Activated T-cell treated with anti-CD3 and anti-CD28 coated beads, Interleukin-2, amount 50 U/mL, for 1 hour (primary cell): ENCODE measurements at regions not wholly inside any gene's neighbourhood (a gene's known extent, or its start where the extent isn't known, plus 50 kb on each side); places are given as distances from the start of the nearest gene placed in this dataset.
"Not testable (repeated sequence)": the region's sequence is repeated elsewhere in the genome, so short reads cannot be mapped to it uniquely, and the experiment has no call there.

Experiments
- DNase-seq: peaks from one replicate; pipeline ENCODE4 v3.0.0-alpha.2; 2020

DNA sequence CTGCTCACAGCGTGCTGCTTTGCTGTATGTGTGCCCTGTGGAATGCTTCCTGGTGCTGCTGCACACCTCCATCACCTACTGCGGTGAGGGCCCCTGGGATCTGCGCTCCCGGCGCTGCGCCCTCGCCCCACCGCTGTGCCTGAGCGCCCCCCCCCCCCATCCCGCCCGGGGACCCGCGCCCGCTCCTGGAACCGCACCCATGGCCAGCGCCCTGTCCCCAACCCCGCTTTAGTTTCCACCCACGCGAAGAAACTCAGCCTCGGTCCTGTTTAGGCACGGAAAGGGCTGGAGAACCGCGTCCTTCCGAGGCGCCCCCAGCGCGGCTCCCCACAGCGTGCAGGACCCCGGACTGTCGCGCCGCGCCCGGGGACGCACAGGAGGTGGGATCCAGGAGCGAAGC, 265.5 kb downstream of the POTEB3 start:
- not testable (repeated sequence) for DNase-seq

DNA sequence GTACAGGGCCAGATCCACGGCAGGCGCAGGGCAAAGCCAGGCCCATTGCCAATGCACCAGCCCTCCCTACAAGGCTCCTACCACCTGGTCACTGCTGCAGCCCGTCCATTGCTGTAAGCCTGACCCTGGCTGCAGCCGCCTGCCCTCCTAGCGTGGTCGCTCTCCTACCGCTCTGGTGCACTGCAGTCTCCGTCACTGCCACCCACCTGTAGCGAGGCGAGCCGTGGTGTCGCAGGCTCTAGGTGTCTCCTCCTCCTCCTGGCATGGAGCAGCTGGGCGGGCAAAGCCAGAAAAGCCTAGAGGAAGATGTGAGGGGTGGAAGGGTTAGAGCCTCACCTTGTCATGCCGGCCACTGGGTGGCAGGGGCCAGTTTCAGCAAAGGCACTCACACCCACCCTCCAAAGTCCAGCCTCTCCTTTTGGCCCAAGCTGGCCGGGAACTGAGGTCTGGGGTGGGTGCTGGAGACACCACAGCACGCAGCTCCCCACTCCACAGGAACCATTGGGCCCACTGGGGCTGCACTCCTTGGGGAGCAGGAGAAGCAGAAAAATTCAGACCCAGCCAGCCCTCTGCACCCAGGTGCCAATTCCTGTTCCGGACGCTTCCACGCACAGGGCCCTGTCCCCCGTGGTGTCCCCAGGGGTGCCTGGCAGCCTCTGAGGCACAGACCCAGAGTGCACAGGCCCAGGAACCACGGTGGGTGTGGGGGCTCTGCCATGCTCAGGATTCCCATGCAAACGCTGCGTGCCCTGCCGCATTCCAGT, 285.3 kb upstream of the POTEB2 start:
- not testable (repeated sequence) for DNase-seq

DNA sequence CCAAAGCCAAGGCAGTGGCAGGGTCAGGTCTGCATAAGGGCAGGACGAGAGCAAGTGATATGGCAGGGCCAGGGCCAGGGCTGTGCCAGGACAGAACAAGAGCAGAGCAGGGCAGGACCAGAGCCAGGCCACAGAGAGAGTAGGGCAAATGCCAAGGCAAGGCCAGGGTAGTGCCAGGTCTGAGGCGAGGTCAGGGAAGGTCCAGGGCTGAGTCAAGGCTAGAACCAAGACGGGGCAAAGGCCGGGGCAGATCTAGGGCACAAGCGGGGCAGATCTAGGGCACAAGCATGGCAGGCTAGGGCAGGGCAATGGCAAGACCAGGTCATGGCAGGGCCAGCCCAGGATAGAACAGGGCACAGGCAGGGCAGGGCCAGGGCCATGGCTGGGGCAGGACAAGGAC, 282.0 kb upstream of the POTEB2 start:
- DNase-seq, result not testable (repeated sequence)

DNA sequence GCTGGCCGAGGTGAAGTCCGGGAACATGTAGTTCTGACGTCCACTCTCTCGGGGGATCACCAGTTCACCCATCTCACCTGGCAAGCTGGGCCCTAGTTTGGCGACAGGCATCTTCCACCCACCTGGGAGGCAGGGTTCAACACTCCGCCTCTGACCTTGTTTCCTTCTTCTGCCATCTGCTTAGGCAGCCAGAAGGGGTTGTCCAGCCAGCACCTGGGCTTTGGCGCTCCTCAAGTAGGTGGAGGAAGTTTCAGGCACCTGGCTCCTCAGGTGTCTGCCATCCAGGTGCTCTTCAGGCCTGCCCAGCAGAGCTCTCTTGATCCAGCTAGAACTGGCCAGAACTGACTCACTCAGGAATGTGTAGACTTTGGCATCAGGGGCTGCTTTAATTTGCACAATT, 267.8 kb upstream of the POTEB2 start:
- DNase-seq, result not testable (repeated sequence)

DNA sequence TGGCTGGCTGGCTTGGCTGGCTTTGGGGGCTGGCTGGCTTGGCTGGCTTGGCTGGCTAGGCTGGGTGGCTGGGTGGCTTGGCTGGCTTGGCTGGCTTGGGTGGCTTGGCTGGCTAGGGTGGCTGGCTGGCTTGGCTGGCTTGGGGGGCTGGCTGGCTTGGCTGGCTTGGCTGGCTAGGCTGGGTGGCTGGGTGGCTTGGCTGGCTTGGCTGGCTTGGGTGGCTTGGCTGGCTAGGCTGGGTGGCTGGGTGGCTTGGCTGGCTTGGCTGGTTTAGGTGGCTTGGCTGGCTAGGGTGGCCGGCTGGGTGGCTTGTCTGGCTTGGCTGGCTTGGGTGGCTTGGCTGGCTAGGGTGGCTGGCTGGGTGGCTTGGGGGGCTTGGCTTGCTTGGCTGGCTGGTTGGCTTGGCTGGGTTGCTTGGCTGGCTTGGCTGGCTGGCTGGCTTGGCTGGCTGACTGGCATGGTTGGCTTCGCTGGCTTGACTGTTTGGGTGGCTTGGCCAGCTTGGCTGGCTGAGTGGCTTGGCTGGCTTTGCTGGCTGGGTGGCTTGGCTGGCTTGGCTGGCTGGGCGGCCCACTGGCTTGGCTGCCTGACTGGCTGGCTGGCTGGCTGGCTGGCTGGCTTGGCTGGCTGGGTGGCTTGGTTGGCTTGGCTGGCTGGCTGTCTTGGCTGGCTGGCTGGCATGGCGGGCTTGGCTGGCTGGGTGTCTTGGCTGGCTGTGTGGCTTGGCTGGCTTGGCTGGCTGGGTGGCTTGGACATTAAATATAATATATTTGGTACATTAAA, 246.3 kb upstream of the POTEB2 start:
- not testable (repeated sequence) for DNase-seq

DNA sequence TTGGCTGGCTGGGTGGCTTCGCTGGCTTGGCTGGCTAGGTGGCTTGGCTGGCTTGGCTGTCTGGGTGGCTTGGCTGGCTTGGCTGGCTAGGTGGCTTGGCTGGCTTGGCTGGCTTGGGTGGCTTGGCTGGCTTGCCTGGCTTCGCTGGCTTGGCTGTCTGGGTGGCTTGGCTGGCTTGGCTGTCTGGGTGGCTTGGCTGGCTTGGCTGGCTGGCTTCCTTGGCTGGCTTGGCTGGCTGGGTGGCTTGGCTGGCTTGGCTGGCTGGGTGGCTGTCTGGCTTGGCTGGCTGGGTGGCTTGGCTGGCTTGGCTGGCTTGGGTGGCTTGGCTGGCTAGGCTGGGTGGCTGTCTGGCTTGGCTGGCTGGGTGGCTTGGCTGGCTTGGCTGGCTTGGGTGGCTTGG, 245.7 kb upstream of the POTEB2 start:
- DNase-seq, result peak; percentile 29

DNA sequence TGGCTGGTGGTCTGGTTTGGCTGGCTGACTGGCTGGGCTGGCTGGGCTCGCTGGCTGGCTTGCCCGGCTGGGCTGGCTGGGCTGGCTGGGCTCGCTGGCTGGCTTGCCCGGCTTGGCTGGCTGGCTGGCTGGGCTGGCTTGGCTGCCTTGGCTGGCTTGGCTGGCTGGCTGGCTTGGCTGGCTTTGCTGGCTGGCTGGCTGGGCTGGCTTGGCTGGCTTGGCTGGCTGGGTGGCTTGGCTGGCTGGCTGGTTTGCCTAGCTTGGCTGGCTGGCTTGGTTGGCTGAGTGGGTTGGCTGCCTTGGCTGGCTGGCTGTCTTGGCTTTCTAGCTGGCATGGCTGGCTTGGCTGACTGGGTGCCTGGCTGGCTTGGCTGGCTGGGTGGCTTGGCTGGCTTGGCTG, 245.1 kb upstream of the POTEB2 start:
- DNase-seq, result peak; percentile 19

DNA sequence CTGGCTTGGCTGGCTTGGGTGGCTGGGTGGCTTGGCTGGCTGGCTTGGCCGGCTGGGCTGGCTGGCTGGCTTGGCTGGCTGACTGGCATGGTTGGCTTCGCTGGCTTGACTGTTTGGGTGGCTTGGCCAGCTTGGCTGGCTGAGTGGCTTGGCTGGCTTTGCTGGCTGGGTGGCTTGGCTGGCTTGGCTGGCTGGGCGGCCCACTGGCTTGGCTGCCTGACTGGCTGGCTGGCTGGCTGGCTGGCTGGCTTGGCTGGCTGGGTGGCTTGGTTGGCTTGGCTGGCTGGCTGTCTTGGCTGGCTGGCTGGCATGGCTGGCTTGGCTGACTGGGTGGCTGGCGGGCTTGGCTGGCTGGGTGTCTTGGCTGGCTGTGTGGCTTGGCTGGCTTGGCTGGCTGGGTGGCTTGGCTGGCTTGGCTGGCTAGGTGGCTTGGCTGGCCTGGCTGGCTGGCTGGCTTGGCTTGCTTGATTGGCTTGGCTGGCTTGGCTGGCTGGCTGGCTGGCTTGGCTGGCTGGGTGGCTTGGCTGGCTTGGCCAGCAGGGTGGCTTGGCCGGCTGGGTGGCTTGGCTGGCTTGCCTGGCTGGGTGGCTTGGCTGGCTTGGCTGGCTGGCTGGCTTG, 244.2 kb upstream of the POTEB2 start:
- peak; percentile 40 for DNase-seq

DNA sequence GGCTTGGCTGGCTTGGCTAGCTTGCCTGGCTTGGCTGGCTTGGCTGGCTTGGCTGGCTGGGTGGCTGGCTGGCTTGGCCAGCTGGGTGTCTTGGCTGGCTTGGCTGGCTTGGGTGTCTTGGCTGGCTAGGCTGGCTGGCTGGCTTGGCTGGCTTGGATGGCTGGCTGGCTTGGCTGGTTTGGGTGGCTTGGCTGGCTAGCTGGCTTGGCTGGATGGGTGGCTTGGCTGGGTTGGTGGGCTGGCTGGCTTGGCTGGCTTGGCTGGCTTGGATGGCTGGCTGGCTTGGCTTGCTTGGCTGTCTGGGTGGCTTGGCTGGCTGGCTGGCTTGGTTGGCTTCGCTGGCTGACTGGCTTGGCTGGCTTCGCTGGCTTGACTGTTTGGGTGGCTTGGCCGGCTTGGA, 242.3 kb upstream of the POTEB2 start:
- DNase-seq, result not testable (repeated sequence)

DNA sequence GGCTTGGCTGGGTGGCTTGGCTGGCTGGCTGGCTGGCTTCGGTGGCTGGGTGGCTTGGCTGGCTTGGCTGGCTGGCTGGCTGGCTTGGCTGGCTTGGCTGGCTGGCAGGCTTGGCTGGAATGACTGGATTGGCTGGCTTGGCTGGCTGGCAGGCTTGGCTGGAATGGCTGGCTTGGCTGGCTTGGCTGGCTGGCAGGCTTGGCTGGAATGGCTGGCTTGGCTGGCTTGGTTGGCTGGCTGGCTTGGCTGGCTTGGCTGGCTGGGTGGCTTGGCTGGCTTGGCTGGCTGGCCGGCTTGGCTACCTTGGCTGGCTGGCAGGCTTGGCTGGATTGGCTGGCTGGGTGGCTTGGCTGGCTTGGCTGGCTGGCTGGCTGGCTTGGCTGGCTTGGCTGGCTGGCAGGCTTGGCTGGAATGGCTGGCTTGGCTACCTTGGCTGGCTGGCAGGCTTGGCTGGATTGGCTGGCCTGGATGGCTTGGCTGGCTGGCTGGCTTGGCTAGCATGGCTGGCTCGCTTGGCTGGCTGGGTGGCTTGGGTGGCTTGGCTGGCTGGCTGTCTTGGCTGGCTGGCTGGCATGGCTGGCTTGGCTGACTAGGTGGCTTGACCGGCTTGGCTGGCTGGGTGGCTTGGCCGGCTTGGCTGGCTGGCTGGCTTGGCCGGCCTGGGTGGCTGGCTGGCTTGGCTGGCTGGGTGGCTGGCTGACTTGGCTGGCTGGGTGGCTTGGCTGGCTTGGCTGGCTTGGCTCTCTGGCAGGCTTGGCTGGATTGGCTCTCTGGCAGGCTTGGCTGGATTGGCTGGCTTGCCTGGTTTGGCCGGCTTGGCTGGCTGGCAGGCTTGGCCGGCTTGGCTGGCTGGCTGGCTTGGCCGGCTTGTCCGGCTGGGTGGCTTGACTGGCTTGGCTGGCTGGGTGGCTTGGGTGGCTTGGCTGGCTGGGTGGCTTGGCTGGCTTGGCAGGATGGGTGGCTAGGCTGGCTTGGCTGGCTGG, 241.6 kb upstream of the POTEB2 start:
- not testable (repeated sequence) for DNase-seq

DNA sequence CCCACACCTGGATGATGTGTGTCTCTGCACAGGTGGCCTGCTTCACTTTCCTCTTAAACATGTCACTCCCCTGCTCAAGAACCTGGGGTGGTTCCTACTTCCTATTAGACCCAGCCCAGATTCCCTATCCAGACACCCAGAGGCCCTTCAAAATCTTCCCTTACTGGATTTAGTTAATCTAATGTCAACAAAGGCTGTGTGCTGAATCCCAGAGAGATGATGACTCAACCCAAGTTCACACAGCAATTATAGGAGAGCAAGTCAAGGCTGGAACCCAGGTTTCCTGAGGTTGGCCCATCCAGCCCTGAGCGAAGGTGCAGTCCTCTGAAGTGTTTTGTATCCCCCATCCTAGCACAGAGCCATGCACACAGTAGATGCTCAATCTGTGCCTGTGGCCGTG, 230.5 kb upstream of the POTEB2 start:
- not testable (repeated sequence) for DNase-seq

DNA sequence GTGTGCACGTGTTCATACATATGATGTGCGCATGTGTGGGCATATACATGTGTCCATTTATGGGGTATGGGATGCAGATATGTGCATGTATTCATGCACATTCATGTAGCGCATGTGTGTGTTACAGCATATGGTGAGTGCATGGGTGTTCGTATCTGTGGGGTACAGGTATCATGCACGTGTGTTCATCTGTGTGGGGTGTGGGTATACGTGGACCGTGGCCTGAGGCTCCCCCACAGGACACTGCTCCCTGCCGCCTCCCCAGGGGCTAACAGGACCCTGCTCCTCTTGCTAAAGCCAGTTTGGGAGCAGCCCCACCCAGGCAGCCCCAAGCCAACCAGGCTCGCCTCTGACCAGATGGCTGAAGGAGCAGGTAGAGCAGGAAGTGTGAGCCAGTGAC, 213.4 kb upstream of the POTEB2 start:
- not testable (repeated sequence) for DNase-seq

DNA sequence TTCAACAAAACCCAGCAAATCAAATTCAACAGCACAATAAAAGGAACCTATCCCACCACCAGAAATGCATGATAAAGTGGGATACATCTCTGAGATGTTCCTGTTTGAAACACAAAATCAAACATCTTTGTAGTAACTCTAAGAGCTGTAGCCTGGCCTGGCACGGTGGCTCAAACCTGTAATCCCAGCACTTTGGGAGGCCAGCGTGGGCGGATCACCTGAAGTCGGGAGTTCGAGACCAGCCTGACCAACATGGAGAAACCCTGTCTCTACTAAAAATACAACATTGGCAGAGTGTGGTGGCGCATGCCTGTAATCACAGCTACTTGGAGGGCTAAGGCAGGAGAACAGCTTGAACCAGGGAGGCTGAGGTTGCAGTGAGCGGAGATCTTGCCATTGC, 202.8 kb upstream of the POTEB2 start:
- DNase-seq, result not testable (repeated sequence)

DNA sequence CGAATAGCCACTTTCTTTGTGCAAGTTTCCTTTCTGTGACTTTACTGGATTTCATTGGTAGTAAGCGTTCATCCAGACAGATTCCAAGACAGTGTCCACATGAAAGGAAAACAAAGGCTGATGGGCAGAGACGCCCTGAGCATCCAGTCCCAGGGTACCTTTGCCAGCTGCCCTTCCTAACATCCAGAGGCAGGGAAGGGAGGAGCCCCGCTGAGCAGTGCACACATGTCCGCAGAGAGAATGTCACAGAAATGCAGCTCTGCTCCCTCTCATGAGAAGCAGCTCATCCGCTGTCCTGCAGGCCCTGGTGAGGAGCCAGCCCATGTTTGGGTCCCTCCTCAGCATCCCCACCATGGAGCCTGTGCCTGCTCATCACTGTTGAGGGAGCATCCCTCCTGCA, 197.4 kb upstream of the POTEB2 start:
- not testable (repeated sequence) for DNase-seq

DNA sequence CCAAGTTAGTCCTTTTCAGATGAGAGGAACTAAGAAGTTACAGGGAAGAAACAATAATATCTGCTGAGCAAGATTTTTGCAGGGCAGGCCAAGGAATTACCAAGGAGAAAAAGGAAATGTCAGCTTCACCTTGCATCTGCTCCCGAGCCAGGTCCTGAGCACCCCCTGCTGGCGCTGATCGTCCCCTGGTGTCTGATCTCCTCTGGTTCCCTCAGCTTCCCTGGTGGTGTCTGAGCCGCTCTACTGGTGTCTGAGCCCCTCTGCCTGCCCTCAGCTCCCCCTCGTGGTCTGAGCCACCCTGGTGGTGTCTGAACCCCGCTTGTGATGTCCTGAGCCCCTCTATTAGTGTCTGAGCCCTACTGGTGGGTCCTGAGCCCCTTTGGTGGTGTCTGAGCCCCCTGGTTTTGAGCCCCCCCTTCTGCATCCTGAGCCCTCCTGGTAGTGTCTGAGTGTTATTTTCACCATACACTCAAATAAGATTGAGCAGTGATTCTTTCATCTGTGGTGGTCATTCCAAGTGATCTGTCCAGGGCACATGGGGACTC, 196.6 kb upstream of the POTEB2 start:
- not testable (repeated sequence) for DNase-seq

DNA sequence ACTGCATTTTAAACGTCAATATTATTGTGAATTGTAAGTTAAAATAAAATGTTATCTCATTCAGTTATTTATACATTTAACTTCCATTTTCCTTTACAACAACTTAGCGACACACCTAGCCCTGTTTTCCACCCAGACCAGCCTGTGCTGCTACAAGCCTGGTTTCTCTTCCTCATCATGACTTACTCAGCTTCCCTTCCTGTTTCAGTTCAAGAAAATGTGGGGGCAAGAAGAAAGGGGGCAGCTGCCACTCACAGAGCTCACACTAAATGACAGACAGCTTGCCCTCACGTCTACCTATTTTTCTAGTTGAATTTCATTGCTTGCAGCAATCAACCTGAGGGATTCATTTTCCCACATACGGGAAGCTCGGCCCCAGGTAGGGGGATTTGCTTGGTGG, 185.8 kb upstream of the POTEB2 start:
- DNase-seq, result not testable (repeated sequence)

DNA sequence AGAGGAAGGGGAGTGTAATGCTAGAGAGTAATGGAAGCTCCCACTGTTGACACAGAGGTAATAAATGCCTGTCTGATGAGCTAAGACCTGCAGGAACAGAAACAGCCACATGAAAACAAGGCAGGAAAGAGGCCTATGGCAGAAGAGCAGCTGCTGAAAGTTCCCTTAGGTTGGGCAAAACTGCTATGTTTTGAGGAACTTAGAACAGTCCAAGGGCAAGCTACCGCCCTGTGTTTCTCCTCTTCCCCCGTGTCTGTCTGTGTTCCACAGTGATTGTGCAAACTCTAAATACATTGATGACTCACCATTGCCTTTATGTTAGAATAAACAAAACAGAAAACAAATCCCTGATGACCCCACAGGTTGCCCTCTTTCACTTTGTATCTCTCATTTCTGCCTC, 165.6 kb upstream of the POTEB2 start:
- DNase-seq, result not testable (repeated sequence)

DNA sequence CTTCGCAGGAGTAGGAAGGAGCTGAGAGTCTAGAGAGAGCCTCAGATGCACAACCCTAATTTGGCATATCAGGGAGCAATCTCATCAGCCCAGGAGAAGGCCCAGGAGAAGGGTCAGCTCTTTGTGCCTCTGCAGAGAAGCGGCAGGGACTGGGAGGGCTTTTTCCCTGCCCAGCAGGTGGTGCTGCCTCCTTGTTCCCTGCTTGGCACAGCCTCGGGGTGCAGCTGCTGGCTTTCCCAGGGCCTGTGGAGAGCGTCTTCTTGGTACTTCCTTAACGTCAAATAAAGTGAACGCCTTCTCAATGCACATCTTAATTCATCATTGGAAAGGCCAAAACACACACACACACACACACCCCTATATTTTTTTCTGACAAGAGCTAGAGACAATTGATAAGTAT, 162.9 kb upstream of the POTEB2 start:
- not testable (repeated sequence) for DNase-seq

DNA sequence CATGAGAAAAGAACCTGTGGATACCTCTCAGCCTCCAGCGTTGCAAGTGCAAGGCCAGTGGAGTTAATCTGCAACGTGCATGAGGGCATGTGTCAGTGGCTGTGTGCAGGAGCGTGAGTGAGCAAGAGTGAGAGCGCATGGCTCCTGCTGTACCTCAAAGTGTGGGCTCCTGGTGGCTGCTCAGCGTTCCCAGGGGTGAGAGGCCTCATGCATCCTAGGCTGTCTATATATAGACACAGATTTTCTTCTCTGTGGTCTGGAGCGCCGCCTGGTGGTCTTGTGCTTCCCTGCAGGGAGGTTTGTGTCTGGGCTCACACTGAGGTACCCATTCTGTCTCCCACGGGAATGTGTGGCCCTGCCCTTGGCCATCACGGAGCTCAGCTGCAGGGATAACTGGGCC, 161.8 kb upstream of the POTEB2 start:
- not testable (repeated sequence) for DNase-seq

DNA sequence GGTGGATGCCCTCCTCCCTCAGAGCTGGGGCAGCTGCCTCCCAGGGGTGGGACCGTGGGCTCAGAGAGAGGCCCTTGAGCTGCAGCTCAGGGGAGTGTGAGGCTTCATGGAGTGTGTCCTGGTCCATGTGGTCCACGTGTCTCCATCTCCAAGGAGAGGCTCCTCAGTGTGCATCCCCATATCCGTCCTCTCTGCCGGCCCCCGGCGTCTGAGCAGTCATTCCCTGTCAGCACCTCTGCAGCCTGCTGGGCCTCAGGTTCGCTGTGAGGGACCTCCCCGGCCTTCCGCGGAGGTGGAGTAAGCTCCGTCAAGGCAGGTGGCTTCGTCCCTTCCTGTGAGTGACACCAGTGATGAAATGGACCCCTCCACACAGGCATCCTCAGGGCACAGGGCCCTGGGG, 160.7 kb upstream of the POTEB2 start:
- not testable (repeated sequence) for DNase-seq

DNA sequence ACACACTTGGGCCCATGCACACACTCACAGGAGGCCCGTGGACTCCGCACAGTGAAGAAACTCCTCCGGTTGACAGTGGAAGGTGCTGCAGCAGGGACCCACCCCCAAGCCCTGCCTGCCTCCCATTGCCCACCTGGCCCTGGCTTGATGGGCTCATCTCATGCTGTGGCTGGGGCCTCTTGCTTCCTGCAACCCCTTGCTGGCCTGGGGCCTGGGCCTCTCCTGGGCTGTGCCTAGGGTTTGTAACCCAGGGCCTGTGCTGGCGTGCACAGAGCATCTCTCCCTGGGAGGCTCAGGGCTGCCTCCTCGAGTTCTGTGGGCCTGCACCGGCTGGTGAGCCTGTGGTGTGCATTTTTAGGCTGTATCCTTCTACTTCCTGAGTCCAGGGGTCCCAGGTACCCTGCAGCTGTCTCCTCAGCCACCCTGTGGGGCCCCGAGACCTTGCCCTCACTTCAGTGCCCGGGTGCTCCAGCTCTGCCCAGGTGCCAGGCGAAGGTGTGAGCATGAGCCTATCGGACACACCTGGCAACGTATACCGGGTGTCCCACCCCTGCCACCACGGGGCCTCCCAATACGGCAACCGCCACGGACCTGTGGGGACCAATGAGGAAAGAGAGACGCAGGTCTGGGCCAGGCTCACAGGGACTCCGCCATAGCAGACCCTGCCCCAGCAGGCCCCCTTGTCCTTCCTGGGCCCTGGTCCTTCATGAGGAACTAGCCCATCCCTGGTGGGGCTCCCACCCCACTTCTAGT, 158.3 kb upstream of the POTEB2 start:
- DNase-seq, result not testable (repeated sequence)
